Heart left ventricle (tissue), 13 donors: ENCODE measurements at regions not wholly inside any gene's neighbourhood (a gene's known extent, or its start where the extent isn't known, plus 50 kb on each side); places are given as distances from the start of the nearest gene placed in this dataset.

ENCODE experiments used
- POLR2A ChIP-seq, 2 donors: fragments of 450-650 bp; IDR thresholded peaks; one replicate each; pipeline ENCODE4 v1.6.1; 2017; ENCODE audit warnings: antibody characterized with exemption in 2 of 2, mild to moderate bottlenecking in 2 of 2, moderate library complexity in 2 of 2
- TF ChIP-seq, protein P1 (sequence below), 12 donors: fragments of 200-600 bp; sonication (generic) in 4 of 12; IDR thresholded peaks; one replicate each; pipeline versions ENCODE4 v1.5.0 to v1.8.0; 2018 to 2022; ENCODE audit warnings: antibody characterized with exemption in 12 of 12, mild to moderate bottlenecking in 5 of 12
- donor health status: ischemic (EF 13 %, LVEDD 7.1; RV severe dilation, severe dysfunction).
- donor health status: DM: no; HTN: yes; CAD: no.
- donor health status: DM: no; HTN: no; CAD: no.
- donor health status: ischemic (EF 25% LVEDD 6.9; RV normal size, moderate dysfunction).
- donor health status: ischemic (EF 25% LVEDD 5.7; RV mildly dilated, moderate dysfunction).
- donor health status: ischemic (EF 35%, LVEDD 5.7; RV mildly dilated, moderate dysfunction).
- donor health status: nonischemic (EF 11% LVEDD 7.7; RV severe dilation, severe dysfunction).
- donor health status: DM: yes; HTN: yes; CAD: no.
- donor health status: PGD.
- donor health status: ischemic (EF 29% LVEDD 5.4; RV normal size, mild dysfunction).
- donor health status: nonischemic (EF 23%, LVEDD 6.1; RV moderate dilation, normal function).

- TF ChIP-seq, protein P1, sequence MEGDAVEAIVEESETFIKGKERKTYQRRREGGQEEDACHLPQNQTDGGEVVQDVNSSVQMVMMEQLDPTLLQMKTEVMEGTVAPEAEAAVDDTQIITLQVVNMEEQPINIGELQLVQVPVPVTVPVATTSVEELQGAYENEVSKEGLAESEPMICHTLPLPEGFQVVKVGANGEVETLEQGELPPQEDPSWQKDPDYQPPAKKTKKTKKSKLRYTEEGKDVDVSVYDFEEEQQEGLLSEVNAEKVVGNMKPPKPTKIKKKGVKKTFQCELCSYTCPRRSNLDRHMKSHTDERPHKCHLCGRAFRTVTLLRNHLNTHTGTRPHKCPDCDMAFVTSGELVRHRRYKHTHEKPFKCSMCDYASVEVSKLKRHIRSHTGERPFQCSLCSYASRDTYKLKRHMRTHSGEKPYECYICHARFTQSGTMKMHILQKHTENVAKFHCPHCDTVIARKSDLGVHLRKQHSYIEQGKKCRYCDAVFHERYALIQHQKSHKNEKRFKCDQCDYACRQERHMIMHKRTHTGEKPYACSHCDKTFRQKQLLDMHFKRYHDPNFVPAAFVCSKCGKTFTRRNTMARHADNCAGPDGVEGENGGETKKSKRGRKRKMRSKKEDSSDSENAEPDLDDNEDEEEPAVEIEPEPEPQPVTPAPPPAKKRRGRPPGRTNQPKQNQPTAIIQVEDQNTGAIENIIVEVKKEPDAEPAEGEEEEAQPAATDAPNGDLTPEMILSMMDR (IDR thresholded peaks at IDR 0.05), result no peak
- no peak for TF ChIP-seq POLR2A (IDR thresholded peaks at IDR 0.05)
Observed at GRCh38 chr11:29211202-29211601, 805.6 kb downstream of the KCNA4 start.
